Nucleus accumbens (tissue), 56 donors: ENCODE measurements at regions not wholly inside any gene's neighbourhood (a gene's known extent, or its start where the extent isn't known, plus 50 kb on each side); places are given as distances from the start of the nearest gene placed in this dataset.
A peak's percentile ranks its signal among the peaks of the same experiment; 100 is the strongest.

Experiments
- DNase-seq, 56 donors: peaks; one replicate each; lab custom pipeline; 2025; lab: John Stamatoyannopoulos, UW

- DNase-seq: no peak
Measured at GRCh38 chr9:89743573-89744254, 138.9 kb downstream of the GADD45G start.

- no peak for DNase-seq
Measured at GRCh38 chr9:89744255-89744648, 139.4 kb downstream of the GADD45G start.

- DNase-seq: no peak
Measured at GRCh38 chr9:89744730-89745129, 139.9 kb downstream of the GADD45G start.

- DNase-seq: no peak
Measured at GRCh38 chr9:89745601-89746376, 141.0 kb downstream of the GADD45G start.

GRCh38 chr9:89746385-89747116, 141.7 kb downstream of the GADD45G start:
- no peak for DNase-seq

GRCh38 chr9:89747596-89747995, 142.8 kb downstream of the GADD45G start:
- no peak for DNase-seq

GRCh38 chr9:89748021-89748670, 143.3 kb downstream of the GADD45G start:
- DNase-seq: no peak

- DNase-seq: no peak
Measured at GRCh38 chr9:89748831-89749499, 144.2 kb downstream of the GADD45G start.

GRCh38 chr9:89749500-89750116, 144.8 kb downstream of the GADD45G start:
- no peak for DNase-seq

- DNase-seq: peak in 44 of 56 donors; percentile 1 to 71 (median 26)
Measured at GRCh38 chr9:89750117-89750791, 145.4 kb downstream of the GADD45G start.

GRCh38 chr9:89751079-89751825, 146.4 kb downstream of the GADD45G start:
- no peak for DNase-seq

GRCh38 chr9:89752154-89752553, 147.3 kb downstream of the GADD45G start:
- no peak for DNase-seq

- no peak for DNase-seq
Measured at GRCh38 chr9:89753472-89754055, 148.8 kb downstream of the GADD45G start.

- DNase-seq: no peak
Measured at GRCh38 chr9:89754193-89754592, 149.4 kb downstream of the GADD45G start.

GRCh38 chr9:89755821-89756220, 151.0 kb downstream of the GADD45G start:
- DNase-seq: no peak

GRCh38 chr9:89756891-89757537, 152.2 kb downstream of the GADD45G start:
- DNase-seq: no peak

- DNase-seq: no peak
Measured at GRCh38 chr9:89757776-89758528, 153.1 kb downstream of the GADD45G start.
